AML-193 (cell line): ENCODE measurements at regions not wholly inside any gene's neighbourhood (a gene's known extent, or its start where the extent isn't known, plus 50 kb on each side); places are given as distances from the start of the nearest gene placed in this dataset.

Experiments
- DNase-seq, 2 experiments: peaks; one replicate each; lab custom pipeline; 2025; lab: John Stamatoyannopoulos, UW

DNA sequence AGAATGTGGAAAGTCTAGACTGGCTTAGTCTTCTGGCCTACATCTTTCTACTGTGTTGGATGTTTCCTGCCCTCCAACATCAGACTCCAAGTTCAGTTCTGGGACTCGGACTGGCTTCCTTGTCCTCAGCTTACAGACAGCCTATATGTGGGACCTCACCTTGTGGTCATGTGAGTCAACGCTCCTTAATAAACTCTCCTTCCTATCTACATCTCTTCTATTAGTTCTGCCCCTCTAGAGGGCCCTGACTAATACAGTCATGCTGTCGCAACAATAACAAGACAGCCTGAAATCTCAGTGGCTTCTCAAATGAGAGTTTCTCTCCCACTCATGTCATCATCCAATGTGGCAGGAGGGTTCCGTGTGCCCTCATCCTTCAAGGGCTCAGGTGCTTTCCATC, 347.8 kb downstream of the MZT1 start:
- DNase-seq = no peak

DNA sequence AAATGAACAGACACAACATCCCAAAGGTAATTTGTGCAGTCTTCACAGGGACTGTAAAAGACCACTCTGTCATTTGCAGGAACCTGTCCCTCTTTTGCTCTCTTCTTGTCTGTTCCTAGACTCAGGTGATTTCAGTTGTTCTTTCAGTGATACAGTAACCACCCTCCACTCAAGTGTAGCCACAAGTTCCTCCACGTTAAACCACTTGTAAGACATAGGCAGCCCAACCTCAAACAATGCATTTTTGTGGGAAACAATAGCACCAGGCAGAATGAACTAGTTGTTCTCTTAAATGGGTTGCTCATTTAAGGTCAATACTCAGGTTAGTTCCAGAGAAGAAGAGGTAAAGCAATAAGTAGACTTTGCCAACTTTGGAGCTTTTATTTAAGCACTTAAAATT, 359.4 kb downstream of the MZT1 start:
- no peak for DNase-seq

DNA sequence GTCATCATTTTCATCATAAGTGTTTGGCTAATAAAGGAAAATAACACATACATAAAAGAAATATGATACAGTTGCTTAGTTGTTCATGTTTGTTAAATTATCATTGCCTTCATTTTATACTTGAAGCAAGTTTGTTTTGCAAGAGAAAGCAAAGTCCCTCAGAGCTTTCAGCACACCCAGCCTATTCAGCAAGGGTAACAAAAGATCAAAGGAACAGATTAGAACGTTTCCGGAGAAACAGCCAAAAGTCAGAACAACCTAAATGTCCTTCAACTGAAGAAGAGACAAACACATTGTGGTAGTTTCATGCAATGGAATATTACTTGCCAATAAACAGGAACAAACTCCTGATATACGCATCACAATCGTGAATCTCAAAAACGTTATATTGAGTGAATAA, 380.7 kb downstream of the MZT1 start:
- DNase-seq = no peak

DNA sequence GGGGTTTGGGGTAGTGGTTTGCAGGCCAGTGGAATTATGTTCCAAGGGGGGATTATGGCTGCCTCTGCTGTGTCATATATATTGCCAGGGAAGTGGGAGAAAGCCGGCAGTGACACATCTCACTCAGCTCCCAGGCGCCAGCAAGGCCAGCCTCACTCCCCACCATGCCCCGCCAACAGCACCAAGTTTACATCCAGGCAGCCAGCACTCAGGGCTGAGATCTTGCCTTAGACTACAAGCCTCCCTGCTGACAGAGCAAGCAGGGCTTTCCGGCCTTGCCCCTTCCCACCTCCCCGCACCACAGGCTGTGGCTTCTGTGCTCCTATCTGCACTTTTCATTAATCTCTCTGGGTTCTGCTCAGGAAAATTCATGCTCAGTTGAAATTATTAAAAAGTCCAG, 385.1 kb downstream of the MZT1 start:
- DNase-seq = no peak

DNA sequence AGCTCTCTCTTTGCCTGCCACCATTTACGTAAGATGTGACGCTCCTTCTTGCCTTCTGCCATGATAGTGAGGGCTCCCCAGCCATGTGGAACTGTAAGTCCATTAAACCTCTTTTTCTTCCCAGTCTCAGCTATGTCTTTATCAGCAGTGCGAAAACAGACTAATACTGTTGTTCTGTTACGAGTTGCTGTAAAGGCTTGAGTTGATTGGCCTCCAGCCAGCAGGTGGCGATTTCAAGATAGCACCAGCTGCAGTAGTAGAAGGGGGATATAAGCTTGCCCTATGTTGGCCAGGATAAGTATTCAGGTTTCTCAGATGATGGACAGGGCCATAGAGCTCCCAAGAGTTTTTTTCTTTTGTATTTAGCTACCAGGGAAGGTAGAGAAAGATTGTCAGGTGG, 385.5 kb downstream of the MZT1 start:
- DNase-seq = no peak

DNA sequence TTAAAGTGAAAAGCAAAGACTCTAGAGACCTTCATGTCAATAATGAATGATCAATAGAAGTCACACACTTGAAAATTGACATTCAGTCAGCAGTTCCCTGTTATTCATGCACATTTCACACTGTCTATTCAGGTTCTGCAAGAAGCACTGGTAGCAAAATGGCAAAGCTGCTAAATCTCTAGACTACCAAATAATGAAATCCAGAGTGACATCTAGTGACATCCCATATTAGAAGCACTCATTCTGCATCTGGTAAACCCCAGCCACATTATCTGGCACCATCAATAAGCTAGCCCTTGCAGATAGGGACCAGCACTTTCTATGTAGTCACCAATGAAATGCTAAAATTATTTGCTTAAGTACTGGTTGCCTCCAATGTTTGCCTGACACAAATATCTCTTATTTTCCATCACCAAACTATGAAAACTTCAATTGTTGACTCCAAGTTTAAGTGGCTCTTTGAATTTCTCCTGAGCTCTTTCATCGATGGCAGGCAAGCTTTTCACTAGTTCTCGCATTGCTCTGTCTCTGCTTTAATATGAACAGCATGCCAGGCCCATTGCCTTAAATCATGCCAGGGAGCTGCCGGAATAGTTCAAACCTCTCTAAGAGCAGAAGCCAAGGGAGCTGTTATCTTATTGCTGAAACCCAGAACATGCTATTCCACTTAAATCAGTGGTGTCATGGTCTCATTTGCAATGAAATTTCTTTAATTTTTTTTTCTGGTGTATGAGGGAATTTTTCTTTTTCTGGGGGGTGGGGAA, 409.9 kb downstream of the MZT1 start:
- DNase-seq = no peak

DNA sequence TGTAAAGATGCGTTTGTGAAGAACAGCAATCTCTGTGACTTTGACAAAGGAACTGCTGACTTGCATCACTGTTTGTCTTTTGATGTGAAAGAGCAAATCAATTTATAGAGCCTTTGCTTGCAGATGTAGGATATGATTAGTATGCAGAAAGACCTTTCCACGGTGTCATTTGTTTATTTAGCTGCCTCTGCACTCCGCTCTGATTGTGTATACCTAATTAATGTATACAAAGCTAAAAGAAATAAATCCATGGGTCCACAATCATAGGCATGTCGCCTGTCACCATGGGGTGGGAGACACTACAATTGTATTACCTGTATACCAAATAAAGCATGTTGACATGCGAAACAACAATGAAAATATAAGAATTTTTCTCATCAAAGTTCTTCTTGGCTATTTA, 410.7 kb downstream of the MZT1 start:
- DNase-seq = no peak

DNA sequence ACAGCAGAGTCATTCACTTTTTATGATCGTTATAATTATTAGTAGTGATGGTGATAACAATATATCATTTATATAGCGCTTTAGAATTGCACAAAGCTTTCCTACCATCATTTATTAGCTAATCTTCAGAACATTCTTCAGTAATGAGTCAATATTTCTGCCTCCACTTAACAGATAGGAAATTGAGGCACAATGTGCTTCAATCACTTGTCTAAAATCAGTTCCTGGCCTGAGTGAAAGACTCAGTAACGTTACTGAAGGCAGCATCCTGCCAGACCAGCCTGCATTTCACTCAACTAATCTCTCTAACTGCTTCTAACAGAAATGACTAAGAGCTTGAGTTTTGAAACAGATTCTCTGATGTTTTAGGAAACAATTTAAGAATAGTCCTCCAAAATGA, 412.1 kb downstream of the MZT1 start:
- no peak for DNase-seq

DNA sequence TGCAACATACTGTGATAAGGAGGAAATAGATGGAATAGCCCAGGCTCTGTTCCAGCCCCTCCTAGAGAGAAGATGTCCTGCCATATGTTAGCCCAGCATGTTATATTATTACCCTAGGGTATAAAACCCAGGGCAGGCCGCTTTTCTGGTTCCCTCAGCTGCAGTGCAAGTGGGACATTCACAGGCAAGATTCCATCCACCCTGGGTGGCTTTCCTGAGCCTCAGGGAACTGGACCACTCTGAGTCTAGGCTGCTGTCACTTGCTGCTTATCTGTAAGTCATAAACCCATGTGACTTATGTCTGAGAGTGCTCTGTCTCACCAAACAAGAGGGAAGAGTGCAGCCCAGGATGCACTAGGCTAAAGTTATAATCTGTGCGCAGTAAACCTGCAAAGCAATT, 413.2 kb downstream of the MZT1 start:
- DNase-seq = no peak

DNA sequence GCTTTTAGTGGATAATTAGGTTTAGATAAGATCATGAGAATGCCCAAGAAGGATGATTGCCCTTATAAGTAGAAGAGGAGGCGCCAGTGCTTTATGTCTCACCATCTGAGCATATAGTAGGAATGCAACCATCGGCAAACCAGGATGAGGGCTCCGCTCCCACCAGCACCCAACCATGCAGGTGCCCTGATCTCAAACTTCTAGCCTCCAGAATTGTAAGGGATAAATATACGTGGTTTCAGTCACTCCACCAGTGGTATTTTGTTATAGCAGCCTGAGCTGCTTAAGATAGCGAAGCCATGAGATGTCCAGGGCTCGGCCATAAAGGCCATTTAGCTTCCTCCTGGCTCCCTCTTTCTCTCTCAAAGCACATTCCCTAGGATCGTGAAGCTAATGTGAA, 413.9 kb downstream of the MZT1 start:
- DNase-seq = no peak

DNA sequence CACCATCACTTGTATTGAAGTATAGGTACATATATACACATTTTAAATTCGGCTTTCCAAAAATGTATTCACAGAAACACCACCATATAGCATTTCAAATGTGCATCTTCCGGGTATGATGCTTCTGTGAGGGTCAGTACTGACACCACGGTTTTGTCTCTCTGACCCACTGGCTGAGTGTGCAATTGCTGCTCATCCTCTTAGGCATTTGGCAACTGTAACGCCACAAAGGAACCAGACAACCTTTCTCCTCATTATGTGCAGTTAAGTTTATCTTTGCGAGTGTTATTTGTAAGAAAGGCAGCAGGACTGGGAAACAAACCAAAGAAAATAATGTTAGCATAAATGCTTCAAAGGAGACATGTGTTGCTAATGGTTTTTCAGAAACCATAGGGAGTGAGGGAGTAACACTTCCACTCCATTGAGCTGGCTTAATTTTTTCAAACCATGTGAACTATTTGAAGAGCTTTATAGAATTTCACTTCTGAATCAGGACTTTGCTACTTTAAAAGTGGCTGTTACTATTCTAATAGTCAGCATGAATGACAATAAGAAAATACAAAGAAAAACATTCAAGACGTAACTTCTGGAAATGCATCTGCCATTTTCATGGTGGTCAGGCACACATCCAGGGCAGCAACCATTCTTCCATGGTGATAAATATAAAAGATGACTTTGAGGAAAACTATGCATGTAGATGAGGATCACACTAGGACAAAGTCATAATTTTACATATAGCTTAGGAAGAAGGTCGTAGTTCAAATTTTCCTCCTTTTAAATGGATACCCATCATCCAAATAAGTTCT, 423.3 kb downstream of the MZT1 start:
- DNase-seq = no peak

DNA sequence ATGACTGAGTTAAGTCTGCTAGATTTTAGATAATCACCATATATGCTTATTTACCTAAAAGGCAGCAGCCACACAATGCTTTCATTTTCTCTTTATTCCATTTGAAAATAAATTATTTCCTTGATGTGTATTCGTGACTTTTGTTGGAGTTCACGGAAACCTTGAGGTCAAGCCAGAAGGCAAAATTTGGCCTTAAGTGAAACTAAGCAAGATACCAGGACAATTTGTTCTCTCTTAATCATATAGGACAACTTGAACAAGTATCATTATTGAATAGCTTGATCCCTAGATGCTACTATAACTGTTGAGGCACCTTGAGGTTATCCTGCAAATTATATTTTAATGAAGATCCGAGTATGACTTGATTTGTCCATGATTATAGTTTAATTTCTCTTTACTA, 429.2 kb upstream of the DACH1 start:
- no peak for DNase-seq

DNA sequence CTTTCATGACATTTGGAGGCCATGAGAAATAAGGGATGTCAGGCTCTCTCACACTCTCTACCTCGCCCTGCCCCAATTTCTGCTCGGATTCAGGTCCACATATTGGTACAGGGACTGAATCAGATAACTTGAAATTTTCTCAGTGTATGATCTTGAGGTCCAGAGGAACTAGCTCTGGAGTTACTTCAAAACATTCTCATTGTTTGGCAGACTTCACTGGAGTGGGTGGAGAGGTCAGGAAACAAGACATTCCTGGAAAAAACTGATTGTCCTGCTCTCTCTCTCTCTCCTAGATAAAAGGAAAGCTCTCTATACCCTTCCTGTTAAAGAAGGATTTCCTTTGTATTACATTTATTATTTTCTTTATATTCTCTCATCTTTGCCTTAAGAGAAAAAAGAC, 428.1 kb upstream of the DACH1 start:
- no peak for DNase-seq

DNA sequence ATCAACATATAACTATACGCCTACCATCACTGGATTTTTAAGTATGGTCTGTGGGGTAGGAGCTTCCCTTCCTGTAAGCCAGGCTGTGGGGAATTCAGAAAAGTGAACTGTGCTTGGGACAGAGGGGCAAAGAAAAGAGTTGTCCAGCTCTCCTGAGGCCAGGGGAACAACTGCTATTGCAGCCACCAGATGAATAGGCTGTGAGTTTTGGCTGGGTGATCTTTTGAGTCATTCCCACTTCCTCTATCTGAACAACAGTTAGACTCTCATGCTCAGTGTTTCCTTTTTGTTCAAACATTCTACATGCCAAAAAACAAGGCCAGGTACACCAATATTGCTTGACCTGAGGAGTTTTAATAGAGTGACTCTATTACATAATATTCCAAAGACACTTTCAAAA, 426.2 kb upstream of the DACH1 start:
- no peak for DNase-seq

DNA sequence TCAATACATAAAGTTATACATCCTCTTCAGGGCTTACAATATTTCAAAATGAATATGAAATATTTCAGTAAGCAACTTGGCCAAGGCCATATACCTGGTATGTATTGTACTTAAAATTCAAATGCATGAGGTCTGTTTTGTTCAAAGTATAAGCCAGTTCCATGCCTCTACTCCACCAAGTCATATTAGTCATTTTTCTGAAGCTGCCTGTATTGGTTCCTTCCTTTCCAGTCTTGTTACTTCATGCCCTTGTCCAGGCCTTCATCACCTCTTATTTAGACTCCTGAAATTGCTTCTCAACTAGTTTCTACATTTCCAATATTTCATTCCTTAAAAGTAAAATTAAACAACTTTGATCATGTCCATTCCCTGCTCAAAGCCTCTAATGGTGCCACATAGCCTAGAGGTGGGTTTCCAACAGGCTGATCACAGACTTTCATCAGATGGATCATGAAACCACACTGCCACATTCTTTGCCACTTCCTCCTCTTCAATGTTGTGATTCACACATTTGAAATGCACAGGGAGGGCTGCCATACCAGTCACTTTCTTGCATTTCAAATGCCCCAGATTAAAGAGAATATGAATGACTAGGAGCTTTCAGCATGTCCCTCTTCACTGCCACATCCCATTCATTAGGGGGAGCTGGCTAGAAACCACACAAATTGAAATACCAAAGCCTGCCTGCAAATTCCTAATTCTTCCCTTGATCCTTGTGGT, 424.1 kb upstream of the DACH1 start:
- DNase-seq = no peak

DNA sequence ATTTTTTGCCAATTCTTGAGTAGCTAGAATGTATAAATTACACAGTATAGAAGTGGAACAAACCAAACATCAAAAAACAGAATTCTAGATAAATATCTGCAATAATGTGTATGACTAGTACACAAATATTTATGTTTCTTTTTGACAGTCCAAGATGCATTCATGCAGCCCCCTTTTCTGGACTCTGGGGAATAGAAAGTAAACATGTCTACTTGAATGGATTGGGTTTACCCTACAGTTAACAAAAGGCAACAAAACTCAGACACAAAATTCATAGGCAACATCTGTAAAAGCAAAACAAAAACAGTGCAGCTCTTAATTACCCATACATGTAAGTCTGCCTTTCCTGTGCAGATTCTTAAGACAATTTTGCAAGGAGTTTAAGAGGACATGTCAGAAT, 419.4 kb upstream of the DACH1 start:
- no peak for DNase-seq

DNA sequence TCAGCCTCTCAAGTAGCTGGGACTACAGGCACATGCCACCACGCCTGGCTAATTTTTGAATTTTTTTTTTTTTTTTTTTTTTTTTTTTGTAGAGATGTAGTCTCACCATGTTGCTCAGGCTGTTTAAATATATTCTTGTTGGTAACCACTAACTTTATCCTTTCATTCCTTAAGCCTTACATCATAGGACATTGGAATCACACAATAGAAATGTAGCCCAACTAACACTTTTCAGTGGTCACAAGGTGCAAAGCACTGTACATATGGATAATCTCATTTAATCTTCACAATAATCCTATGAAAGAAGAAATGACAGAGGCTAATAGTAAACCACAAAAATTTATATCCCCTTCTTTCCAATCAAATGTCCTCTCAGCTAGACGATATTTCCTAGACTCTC, 417.8 kb upstream of the DACH1 start:
- no peak for DNase-seq

DNA sequence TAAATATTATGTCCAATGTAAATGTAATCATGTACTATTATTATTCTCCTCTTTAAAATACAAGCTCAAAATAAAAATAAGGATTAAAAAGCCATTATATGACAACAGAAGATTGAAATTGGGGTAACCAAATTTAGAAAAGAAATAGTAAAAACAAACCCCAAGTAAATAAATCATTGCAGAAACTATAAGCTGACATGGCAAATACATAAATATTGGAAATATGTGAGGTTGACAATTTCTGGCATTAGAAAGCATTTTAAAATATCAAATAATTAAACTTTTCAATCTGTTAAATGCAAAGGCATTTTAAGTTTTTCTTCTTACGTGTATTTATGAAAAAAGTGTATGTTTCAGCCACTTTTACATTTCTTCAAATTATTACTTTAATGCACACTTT, 394.7 kb upstream of the DACH1 start:
- DNase-seq = no peak

DNA sequence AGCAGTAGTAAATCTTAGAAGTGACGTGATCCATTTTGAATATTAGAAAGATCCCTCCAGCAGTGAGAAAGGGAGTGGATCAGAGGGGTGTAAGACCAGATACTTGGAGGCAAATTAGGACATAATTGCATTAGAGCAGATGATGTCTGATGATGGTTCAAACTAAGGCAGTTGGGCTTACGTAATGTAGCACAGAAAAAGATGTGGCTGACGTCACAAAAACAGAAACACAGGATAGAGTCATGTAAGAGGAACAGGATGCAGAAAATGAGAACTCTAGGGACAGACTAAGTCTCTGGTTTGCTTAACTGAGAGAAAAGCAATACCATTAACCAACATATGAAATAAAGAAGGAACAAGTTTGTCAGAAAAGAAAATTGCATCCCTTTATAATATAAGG, 392.5 kb upstream of the DACH1 start:
- DNase-seq = peak; percentile 32 to 45

DNA sequence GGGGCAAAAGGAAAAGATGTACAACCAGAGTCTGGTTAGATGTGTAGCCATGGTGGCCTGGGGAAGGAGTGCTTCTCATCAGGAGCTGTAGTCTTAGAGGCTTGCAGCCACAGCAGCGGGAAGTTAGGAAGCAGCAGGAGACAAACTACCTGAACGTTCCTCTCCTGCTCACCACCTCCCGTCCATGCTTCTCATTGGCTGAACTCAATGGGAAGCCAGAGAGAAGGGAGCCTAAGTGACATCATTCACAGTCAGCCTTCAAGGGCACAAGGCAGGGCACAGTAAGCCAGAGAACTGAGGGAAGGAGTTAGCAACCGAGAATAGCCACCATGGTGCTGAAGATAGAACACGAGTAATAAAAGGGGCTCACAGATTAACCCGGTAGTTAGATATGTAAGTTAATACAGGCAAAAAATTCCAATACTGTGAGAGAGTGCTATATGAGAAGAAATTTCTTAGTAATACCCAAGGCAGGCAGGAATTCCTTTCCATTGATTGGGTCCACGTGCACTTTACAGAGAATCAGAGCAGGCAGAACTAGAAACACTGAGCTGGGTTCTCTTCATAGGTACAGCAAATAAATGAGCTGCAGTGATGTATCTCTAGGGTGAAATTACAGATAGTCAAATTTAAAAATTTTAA, 391.5 kb upstream of the DACH1 start:
- DNase-seq = no peak

DNA sequence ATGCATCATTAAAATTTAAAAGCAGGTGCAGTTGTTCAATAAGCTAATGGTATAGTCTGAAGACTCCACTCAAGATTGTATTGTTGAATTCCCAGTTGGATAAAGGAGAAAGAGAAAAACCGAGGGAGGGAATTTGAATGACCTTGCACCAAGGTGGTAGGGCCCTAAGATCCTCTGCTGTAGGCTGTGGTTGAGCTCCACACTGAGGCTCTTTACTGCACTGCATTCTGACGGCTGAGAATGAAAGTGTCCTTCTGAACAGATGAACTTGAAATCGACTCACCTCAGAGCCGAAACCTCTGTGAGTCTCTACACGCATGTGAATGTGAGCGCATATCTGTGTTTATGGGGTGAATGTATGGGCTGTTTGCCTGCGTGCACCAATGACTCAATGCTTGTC, 388.9 kb upstream of the DACH1 start:
- peak in 1 of 2 experiments; percentile 16 for DNase-seq

DNA sequence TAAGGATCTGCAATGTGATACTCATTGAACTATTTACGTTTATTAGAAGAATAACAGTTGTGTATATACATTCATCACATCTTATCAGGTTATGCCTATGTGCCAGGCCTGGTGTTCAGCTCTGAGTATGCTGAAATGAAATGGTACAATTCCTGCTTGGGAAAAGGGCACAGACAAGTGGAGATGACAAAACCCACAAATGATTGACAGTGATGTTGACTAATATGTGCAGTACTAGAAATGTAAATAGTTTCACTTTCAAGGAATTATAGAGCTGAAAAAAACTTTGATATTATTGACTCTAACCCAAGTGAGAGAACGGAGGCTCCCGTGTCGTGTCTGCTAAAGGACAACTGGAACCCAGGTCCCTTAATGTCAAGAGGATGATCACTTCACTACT, 386.8 kb upstream of the DACH1 start:
- no peak for DNase-seq

DNA sequence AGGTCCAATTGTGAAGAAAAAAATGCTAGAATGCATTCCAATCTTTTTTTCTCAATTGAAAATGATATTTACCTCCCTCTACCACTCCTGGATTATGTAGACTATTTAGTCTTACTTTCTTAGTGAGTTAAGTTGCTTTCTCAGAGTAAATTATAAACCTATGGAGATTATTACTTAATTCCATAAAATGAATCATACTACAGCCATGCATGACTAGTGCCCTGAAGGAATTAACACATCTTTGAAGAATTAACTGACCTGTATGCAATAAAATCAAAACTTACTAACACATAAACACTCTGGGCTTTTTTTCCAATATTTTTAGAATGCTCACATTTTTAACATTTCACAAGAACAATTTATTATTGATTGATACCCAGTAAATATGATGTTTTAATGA, 379.4 kb upstream of the DACH1 start:
- no peak for DNase-seq
